ENCODE measurements at regions not wholly inside any gene's neighbourhood (a gene's known extent, or its start where the extent isn't known, plus 50 kb on each side); places are given as distances from the start of the nearest gene placed in this dataset.

- Histone ChIP-seq H3K4me1 (ENCODE audit: control insufficient read depth, extremely low read depth, insufficient read depth, low read length) (no peaks in the 10 kb centered on the region), H2AFZ (ENCODE audit: low read length) (no peak overlapping the region), H3K27me3 (ENCODE audit: control insufficient read depth, insufficient read depth, low read length) (no peaks in the 10 kb centered on the region), H3K79me2 (ENCODE audit: control insufficient read depth, insufficient read depth, low read length) (no peaks in the 10 kb centered on the region), H3K4me2 (ENCODE audit: extremely low read depth, insufficient read depth, low read length) (no peak overlapping the region), H3K4me3 (replicated peaks in 1 of 4; ENCODE audit: control extremely low read depth in 1 of 4, insufficient read depth in 1 of 4, low read depth in 3 of 4, low read length in 4 of 4) (no peak overlapping the region), H4K20me1 (ENCODE audit: control insufficient read depth, extremely low read depth, insufficient read depth, low read length) (no peaks in the 10 kb centered on the region), H3K27ac (ENCODE audit: insufficient read depth, low read length) (no peak overlapping the region), H3K36me3 (ENCODE audit: control insufficient read depth, insufficient read depth, low read length) (no peaks in the 10 kb centered on the region), H3K9me3 (ENCODE audit: control insufficient read depth, insufficient read depth, low read depth, low read length) (no peaks in the 10 kb centered on the region), H3K9ac (ENCODE audit: insufficient read depth, low read length) (no peak overlapping the region)
- TF ChIP-seq, protein P1, sequence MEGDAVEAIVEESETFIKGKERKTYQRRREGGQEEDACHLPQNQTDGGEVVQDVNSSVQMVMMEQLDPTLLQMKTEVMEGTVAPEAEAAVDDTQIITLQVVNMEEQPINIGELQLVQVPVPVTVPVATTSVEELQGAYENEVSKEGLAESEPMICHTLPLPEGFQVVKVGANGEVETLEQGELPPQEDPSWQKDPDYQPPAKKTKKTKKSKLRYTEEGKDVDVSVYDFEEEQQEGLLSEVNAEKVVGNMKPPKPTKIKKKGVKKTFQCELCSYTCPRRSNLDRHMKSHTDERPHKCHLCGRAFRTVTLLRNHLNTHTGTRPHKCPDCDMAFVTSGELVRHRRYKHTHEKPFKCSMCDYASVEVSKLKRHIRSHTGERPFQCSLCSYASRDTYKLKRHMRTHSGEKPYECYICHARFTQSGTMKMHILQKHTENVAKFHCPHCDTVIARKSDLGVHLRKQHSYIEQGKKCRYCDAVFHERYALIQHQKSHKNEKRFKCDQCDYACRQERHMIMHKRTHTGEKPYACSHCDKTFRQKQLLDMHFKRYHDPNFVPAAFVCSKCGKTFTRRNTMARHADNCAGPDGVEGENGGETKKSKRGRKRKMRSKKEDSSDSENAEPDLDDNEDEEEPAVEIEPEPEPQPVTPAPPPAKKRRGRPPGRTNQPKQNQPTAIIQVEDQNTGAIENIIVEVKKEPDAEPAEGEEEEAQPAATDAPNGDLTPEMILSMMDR (conservative IDR thresholded peaks at IDR 0.05 in 1 of 2, IDR thresholded peaks at IDR 0.05 in 1 of 2; ENCODE audit: low read depth in 1 of 2, low read length in 2 of 2): no peak
- no peak for TF ChIP-seq EZH2 (IDR thresholded peaks at IDR 0.05; ENCODE audit: low read length, missing control alignments)
- DNase-seq (ENCODE audit: low read depth in 2 of 2): no peak
These were observed 485.4 kb upstream of the SLC8A1 start for GRCh38 chr2:40937284-40937683.

GRCh38 chr2:40953341-40953740, 501.5 kb upstream of the SLC8A1 start:
- no peak for DNase-seq (ENCODE audit: low read depth in 2 of 2)
- Histone ChIP-seq H3K4me3 (replicated peaks in 1 of 4; ENCODE audit: control extremely low read depth in 1 of 4, insufficient read depth in 1 of 4, low read depth in 3 of 4, low read length in 4 of 4) (no peak overlapping the region), H3K9me3 (ENCODE audit: control insufficient read depth, insufficient read depth, low read depth, low read length) (no peaks in the 10 kb centered on the region), H4K20me1 (ENCODE audit: control insufficient read depth, extremely low read depth, insufficient read depth, low read length) (no peaks in the 10 kb centered on the region), H3K4me2 (ENCODE audit: extremely low read depth, insufficient read depth, low read length) (no peak overlapping the region), H3K27me3 (ENCODE audit: control insufficient read depth, insufficient read depth, low read length) (no peaks in the 10 kb centered on the region), H3K4me1 (ENCODE audit: control insufficient read depth, extremely low read depth, insufficient read depth, low read length) (no peaks in the 10 kb centered on the region), H2AFZ (ENCODE audit: low read length) (no peak overlapping the region), H3K79me2 (ENCODE audit: control insufficient read depth, insufficient read depth, low read length) (no peaks in the 10 kb centered on the region), H3K27ac (ENCODE audit: insufficient read depth, low read length) (no peak overlapping the region), H3K9ac (ENCODE audit: insufficient read depth, low read length) (no peak overlapping the region), H3K36me3 (ENCODE audit: control insufficient read depth, insufficient read depth, low read length) (no peaks in the 10 kb centered on the region)
- TF ChIP-seq, protein P1 (conservative IDR thresholded peaks at IDR 0.05 in 1 of 2, IDR thresholded peaks at IDR 0.05 in 1 of 2; ENCODE audit: low read depth in 1 of 2, low read length in 2 of 2): no peak
- no peak for TF ChIP-seq EZH2 (IDR thresholded peaks at IDR 0.05; ENCODE audit: low read length, missing control alignments)

DNA sequence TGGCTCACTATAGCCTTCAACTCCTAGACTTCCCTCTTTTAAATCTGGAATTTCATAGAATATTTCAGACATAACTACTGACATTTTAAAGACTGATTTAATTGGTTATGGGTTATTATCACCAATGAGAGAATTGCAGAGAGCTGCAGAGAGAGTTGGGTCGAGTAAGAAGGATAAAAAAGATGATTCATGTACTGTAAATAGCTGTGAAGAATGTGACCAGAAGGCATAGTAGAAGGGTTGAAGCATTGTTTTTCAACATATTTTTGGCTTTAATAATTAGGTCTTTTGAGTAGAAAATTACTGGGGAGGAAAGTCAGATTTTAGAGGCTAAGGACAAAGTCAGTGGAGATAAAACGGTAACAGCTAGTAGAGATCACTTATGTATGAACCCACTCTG, 503.2 kb upstream of the SLC8A1 start:
- Histone ChIP-seq H3K27me3 (ENCODE audit: control insufficient read depth, insufficient read depth, low read length) (no peaks in the 10 kb centered on the region), H3K79me2 (ENCODE audit: control insufficient read depth, insufficient read depth, low read length) (no peaks in the 10 kb centered on the region), H3K36me3 (ENCODE audit: control insufficient read depth, insufficient read depth, low read length) (no peaks in the 10 kb centered on the region), H4K20me1 (ENCODE audit: control insufficient read depth, extremely low read depth, insufficient read depth, low read length) (no peaks in the 10 kb centered on the region), H3K4me2 (ENCODE audit: extremely low read depth, insufficient read depth, low read length) (no peak overlapping the region), H2AFZ (ENCODE audit: low read length) (no peak overlapping the region), H3K4me3 (replicated peaks in 1 of 4; ENCODE audit: control extremely low read depth in 1 of 4, insufficient read depth in 1 of 4, low read depth in 3 of 4, low read length in 4 of 4) (no peak overlapping the region), H3K27ac (ENCODE audit: insufficient read depth, low read length) (no peak overlapping the region), H3K9me3 (ENCODE audit: control insufficient read depth, insufficient read depth, low read depth, low read length) (no peaks in the 10 kb centered on the region), H3K4me1 (ENCODE audit: control insufficient read depth, extremely low read depth, insufficient read depth, low read length) (no peaks in the 10 kb centered on the region), H3K9ac (ENCODE audit: insufficient read depth, low read length) (no peak overlapping the region)
- TF ChIP-seq EZH2 (IDR thresholded peaks at IDR 0.05; ENCODE audit: low read length, missing control alignments): no peak
- TF ChIP-seq, protein P1 (conservative IDR thresholded peaks at IDR 0.05 in 1 of 2, IDR thresholded peaks at IDR 0.05 in 1 of 2; ENCODE audit: low read depth in 1 of 2, low read length in 2 of 2): no peak
- no peak for DNase-seq (ENCODE audit: low read depth in 2 of 2)

Measured in fibroblast of lung (primary cell).